IMR-90 (cell line): ENCODE measurements at regions not wholly inside any gene's neighbourhood (a gene's known extent, or its start where the extent isn't known, plus 50 kb on each side); places are given as distances from the start of the nearest gene placed in this dataset.

Experiments used
- CEBPB ChIP-seq: IDR thresholded peaks from 2 replicates; pipeline ENCODE4 v1.6.1; 2012; ENCODE audit warnings: low read depth, low read length, improper control_type of control experiment
- CTCF ChIP-seq: conservative IDR thresholded peaks from 2 replicates; pipeline ENCODE4 v1.5.1; 2012; ENCODE audit warnings: mild to moderate bottlenecking, low read depth, low read length, improper control_type of control experiment
- FOS ChIP-seq: fragments of 150-350 bp; IDR thresholded peaks from 2 replicates; pipeline ENCODE4 v1.6.1; 2016; ENCODE audit warnings: low read depth, low read length
- MAFK ChIP-seq: IDR thresholded peaks from 2 replicates; pipeline ENCODE4 v1.6.1; 2012; ENCODE audit warnings: low read depth, low read length, improper control_type of control experiment
- POLR2A ChIP-seq: IDR thresholded peaks from 2 replicates; pipeline ENCODE4 v1.6.1; 2012; ENCODE audit warnings: mild to moderate bottlenecking, low read depth, low read length
- RAD21 ChIP-seq: IDR thresholded peaks from 2 replicates; pipeline ENCODE4 v1.6.1; 2012; ENCODE audit warnings: low read length, improper control_type of control experiment
- RCOR1 ChIP-seq: IDR thresholded peaks from 2 replicates; pipeline ENCODE4 v1.6.1; 2012; ENCODE audit warnings: mild to moderate bottlenecking, low read length, improper control_type of control experiment; ENCODE audit not compliant: insufficient replicate concordance
- RFX5 ChIP-seq: IDR thresholded peaks from 2 replicates; pipeline ENCODE4 v1.8.0; 2012; ENCODE audit warnings: low read depth, mild to moderate bottlenecking, low read length, moderate library complexity
- SMC3 ChIP-seq: fragments of 150-350 bp; IDR thresholded peaks from 2 replicates; pipeline ENCODE4 v1.6.1; 2016; ENCODE audit warnings: low read depth, mild to moderate bottlenecking, antibody characterized with exemption, low read length, moderate library complexity
- TF ChIP-seq, protein P1 (sequence below): fragments of 150-350 bp; IDR thresholded peaks from 2 replicates; pipeline ENCODE4 v1.6.1; 2017; ENCODE audit warnings: mild to moderate bottlenecking, antibody characterized with exemption, low read length, low read depth

DNA sequence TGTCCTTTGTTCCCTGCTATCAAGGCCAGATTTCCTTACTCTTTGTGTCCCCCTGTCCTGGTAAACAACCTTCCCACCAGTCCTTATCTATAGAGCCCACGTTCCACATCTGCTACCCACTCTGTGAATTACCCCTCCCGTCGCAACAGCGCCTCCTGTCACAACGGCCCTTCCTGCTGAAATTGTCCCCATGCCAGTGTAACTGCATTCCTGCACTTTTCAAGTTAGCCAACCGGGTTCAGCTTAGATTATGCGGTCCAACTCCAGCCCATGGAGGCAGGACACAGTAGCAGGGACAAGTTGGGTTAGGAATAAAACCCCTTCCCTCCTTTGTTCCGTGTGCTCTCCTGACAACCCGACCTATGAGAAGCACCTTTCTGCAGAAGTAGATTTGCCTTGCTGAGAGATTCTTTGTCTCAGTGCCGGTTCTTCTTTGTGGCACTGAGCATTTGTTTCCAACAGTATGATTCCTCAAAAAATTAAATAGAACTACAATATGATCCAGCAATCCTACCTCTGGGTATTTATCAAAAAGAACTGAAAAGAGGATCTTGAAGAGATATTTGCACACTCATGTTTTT is 180.3 kb downstream of the PTBP2 start:
- TF ChIP-seq FOS (no peak), CTCF (no peak), POLR2A (no peak), SMC3 (no peak), MAFK (no peak), RCOR1 (no peak), CEBPB (no peak), RAD21 (no peak), RFX5 (no peak)
- TF ChIP-seq, protein P1, sequence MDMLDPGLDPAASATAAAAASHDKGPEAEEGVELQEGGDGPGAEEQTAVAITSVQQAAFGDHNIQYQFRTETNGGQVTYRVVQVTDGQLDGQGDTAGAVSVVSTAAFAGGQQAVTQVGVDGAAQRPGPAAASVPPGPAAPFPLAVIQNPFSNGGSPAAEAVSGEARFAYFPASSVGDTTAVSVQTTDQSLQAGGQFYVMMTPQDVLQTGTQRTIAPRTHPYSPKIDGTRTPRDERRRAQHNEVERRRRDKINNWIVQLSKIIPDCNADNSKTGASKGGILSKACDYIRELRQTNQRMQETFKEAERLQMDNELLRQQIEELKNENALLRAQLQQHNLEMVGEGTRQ = no peak
